Keratinocyte (primary cell): ENCODE measurements at regions not wholly inside any gene's neighbourhood (a gene's known extent, or its start where the extent isn't known, plus 50 kb on each side); places are given as distances from the start of the nearest gene placed in this dataset.

Experiments
- DNase-seq: peaks from one replicate; pipeline ENCODE4 v3.0.0-alpha.2; 2011; ENCODE audit warnings: low read depth, missing footprints, low spot score
- FAIRE-seq: peaks from 2 replicates; lab custom pipeline; 2011; peaks lifted over from hg19 to GRCh38; lab: Jason Lieb, UNC
- H2AFZ ChIP-seq: 2 replicates; pipeline ENCODE4 v1.6.0; 2012; ENCODE audit warnings: low read length, control low read depth, inconsistent platforms; ENCODE audit not compliant: control insufficient read depth
- H3K27ac ChIP-seq: 2 replicates; pipeline ENCODE4 v1.5.1; 2011; ENCODE audit warnings: low read length; ENCODE audit not compliant: control insufficient read depth, insufficient read depth
- H3K27me3 ChIP-seq: 3 replicates; pipeline ENCODE4 v1.6.0; 2011; ENCODE audit warnings: low read length; ENCODE audit not compliant: control insufficient read depth, insufficient read depth; ENCODE audit errors: extremely low read depth
- H3K36me3 ChIP-seq, 2 experiments: 2 replicates in 1 of 2; 3 replicates in 1 of 2; pipeline ENCODE4 v1.5.1; 2011; ENCODE audit warnings: low read length in 2 of 2, mild to moderate bottlenecking in 1 of 2; ENCODE audit not compliant: control insufficient read depth in 2 of 2, insufficient read depth in 2 of 2; ENCODE audit errors: extremely low read depth in 1 of 2
- H3K4me1 ChIP-seq: 3 replicates; pipeline ENCODE4 v1.5.1; 2011; ENCODE audit warnings: low read length; ENCODE audit not compliant: control insufficient read depth, insufficient read depth; ENCODE audit errors: extremely low read depth
- H3K4me2 ChIP-seq: 3 replicates; pipeline ENCODE4 v1.6.0; 2011; ENCODE audit warnings: low read depth, low read length; ENCODE audit not compliant: control insufficient read depth, insufficient read depth; ENCODE audit errors: extremely low read depth
- H3K4me3 ChIP-seq, 3 experiments: fragments of 200-600 bp in 1 of 3; sonication (generic) in 1 of 3; 2 replicates in 2 of 3; 3 replicates in 1 of 3; pipeline ENCODE4 v1.5.1; 2011 to 2016; ENCODE audit warnings: low read length in 3 of 3, mild to moderate bottlenecking in 3 of 3, control low read depth in 2 of 3, inconsistent platforms in 1 of 3, low read depth in 1 of 3, mixed read lengths in 1 of 3, mixed run types in 1 of 3, moderate library complexity in 1 of 3; ENCODE audit not compliant: control insufficient read depth in 2 of 3, insufficient read depth in 2 of 3; ENCODE audit errors: extremely low read depth in 1 of 3
- H3K79me2 ChIP-seq: 2 replicates; pipeline ENCODE4 v1.6.0; 2012; ENCODE audit warnings: low read length; ENCODE audit not compliant: control insufficient read depth, insufficient read depth
- H3K9ac ChIP-seq: 3 replicates; pipeline ENCODE4 v1.6.0; 2011; ENCODE audit warnings: low read length; ENCODE audit not compliant: control insufficient read depth, insufficient read depth; ENCODE audit errors: extremely low read depth
- H3K9me1 ChIP-seq: 3 replicates; pipeline ENCODE4 v1.6.0; 2011; ENCODE audit warnings: low read length; ENCODE audit not compliant: control insufficient read depth, insufficient read depth; ENCODE audit errors: extremely low read depth
- H3K9me3 ChIP-seq: 2 replicates; pipeline ENCODE4 v1.5.1; 2012; ENCODE audit warnings: low read depth, low read length; ENCODE audit not compliant: control insufficient read depth
- H4K20me1 ChIP-seq: 3 replicates; pipeline ENCODE4 v1.6.0; 2011; ENCODE audit warnings: low read length; ENCODE audit not compliant: control insufficient read depth, insufficient read depth; ENCODE audit errors: extremely low read depth
- CTCF ChIP-seq, 3 experiments: IDR thresholded peaks in 1 of 3; conservative IDR thresholded peaks in 1 of 3; optimal IDR thresholded peaks in 1 of 3; 2 replicates in 2 of 3; 3 replicates in 1 of 3; pipeline versions ENCODE3 to v1.5.1; 2011; ENCODE audit warnings: low read length in 3 of 3, mild to moderate bottlenecking in 3 of 3, moderate library complexity in 2 of 3, control low read depth in 1 of 3, inconsistent platforms in 1 of 3; ENCODE audit not compliant: insufficient read depth in 2 of 3; ENCODE audit errors: extremely low read depth in 1 of 3
- EZH2 ChIP-seq: IDR thresholded peaks from one replicate; pipeline ENCODE4 v1.6.1; 2012; ENCODE audit warnings: inconsistent platforms, mild to moderate bottlenecking, low read length, moderate library complexity
- dilution Hi-C: fragments of 300-500 bp; cut with MboI; formaldehyde crosslinking; loops from one replicate; pipeline ENCODE4 v1.7.0; 2020; ENCODE audit warnings: low sequenced_read_pairs; ENCODE audit not compliant: extremely low pct_ligation_motif_present

- H2AFZ ChIP-seq: no peak overlapping the region
- FAIRE-seq (no peak), DNase-seq (no peak)
- no peak overlapping the region for H3K27ac ChIP-seq
- H3K36me3 ChIP-seq: no peaks in the 10 kb centered on the region
- no peak overlapping the region for H3K9ac ChIP-seq
- H3K27me3 ChIP-seq: no peaks in the 10 kb centered on the region
- no peaks in the 10 kb centered on the region for H4K20me1 ChIP-seq
- no peaks in the 10 kb centered on the region for H3K9me1 ChIP-seq
- no peak for TF ChIP-seq CTCF (optimal IDR thresholded peaks at IDR 0.05 in 1 of 3, IDR thresholded peaks at IDR 0.05 in 1 of 3, conservative IDR thresholded peaks at IDR 0.05 in 1 of 3; ENCODE audit: extremely low read depth in 1 of 3, insufficient read depth in 2 of 3, low read length in 3 of 3)
- no peak for TF ChIP-seq EZH2
- H3K79me2 ChIP-seq: no peaks in the 10 kb centered on the region
- dilution Hi-C loops: no loop called here
- H3K4me3 ChIP-seq: no peak overlapping the region
- no peaks in the 10 kb centered on the region for H3K9me3 ChIP-seq
- peaks cover 11% of the 10 kb centered on the region for H3K4me1 ChIP-seq
- H3K4me2 ChIP-seq: no peak overlapping the region
Measured at GRCh38 chr10:114754445-114755320, 66.9 kb upstream of the FHIP2A start.

GRCh38 chr10:114755537-114755936 is 66.0 kb upstream of the FHIP2A start:
- Histone ChIP-seq H3K79me2 (no peaks in the 10 kb centered on the region), H3K9me1 (no peaks in the 10 kb centered on the region), H2AFZ (no peak overlapping the region), H3K4me3 (no peak overlapping the region), H3K27ac (no peak overlapping the region), H3K27me3 (no peaks in the 10 kb centered on the region), H3K4me2 (no peak overlapping the region), H3K9me3 (no peaks in the 10 kb centered on the region), H3K36me3 (no peaks in the 10 kb centered on the region), H4K20me1 (no peaks in the 10 kb centered on the region), H3K9ac (no peak overlapping the region), H3K4me1 (peaks cover 11% of the 10 kb centered on the region)
- dilution Hi-C loops: no loop called here
- no peak for DNase-seq
- FAIRE-seq: no peak
- TF ChIP-seq CTCF (optimal IDR thresholded peaks at IDR 0.05 in 1 of 3, IDR thresholded peaks at IDR 0.05 in 1 of 3, conservative IDR thresholded peaks at IDR 0.05 in 1 of 3; ENCODE audit: extremely low read depth in 1 of 3, insufficient read depth in 2 of 3, low read length in 3 of 3) (no peak), EZH2 (no peak)
